A549 (cell line): ENCODE measurements at regions not wholly inside any gene's neighbourhood (a gene's known extent, or its start where the extent isn't known, plus 50 kb on each side); places are given as distances from the start of the nearest gene placed in this dataset.

Experiments used
- ATAC-seq, 2 experiments: fragments of 200-7000 bp in 1 of 2; fragments of >200 bp in 1 of 2; cut with Nextera tagmentation in 1 of 2; cut with Tn5 transposase in 1 of 2; 3 replicates each; pipeline versions ENCODE4 v1.8.0 to v1.9.1; 2018 to 2020; ENCODE audit warnings: mild to moderate bottlenecking in 1 of 2, moderate library complexity in 1 of 2
- CTCF ChIA-PET: fragments of 300-600 bp; sonication (Branson Sonifier 250); formaldehyde crosslinking; extraction: SDS; loops from one replicate; lab custom pipeline; 2021; ENCODE audit warnings: antibody characterized with exemption, inconsistent platforms; lab: Yijun Ruan, JAX
- POLR2A ChIA-PET: fragments of 350-600 bp; formaldehyde crosslinking; extraction: SDS; loops from one replicate; lab custom pipeline; 2021; ENCODE audit warnings: antibody characterized with exemption, inconsistent platforms; lab: Yijun Ruan, JAX
- DNase-seq, 2 experiments: peaks; one replicate each; pipeline versions ENCODE4 v3.0.0 to v3.0.0-alpha.2; 2011 to 2016; ENCODE audit warnings: low read depth in 1 of 2, low spot score in 1 of 2
- FAIRE-seq: peaks from 2 replicates; lab custom pipeline; 2011; peaks lifted over from hg19 to GRCh38; lab: Jason Lieb, UNC
- H3K27ac ChIP-seq, 2 experiments: fragments of >200 bp; sonication (Bioruptor Twin); formaldehyde crosslinking; 3 replicates each; pipeline ENCODE4 v1.5.1; 2016 to 2017
- H3K4me1 ChIP-seq: fragments of >200 bp; sonication (Bioruptor Twin); formaldehyde crosslinking; 3 replicates; pipeline ENCODE4 v1.6.1; 2016
- H3K4me2 ChIP-seq: fragments of >200 bp; sonication (Bioruptor Twin); formaldehyde crosslinking; 3 replicates; pipeline ENCODE4 v1.6.1; 2016
- H3K4me3 ChIP-seq: fragments of >200 bp; sonication (Bioruptor Twin); formaldehyde crosslinking; 3 replicates; pipeline ENCODE4 v1.5.1; 2016
- H3K9me3 ChIP-seq: fragments of >200 bp; sonication (Bioruptor Twin); formaldehyde crosslinking; 3 replicates; pipeline ENCODE4 v1.6.1; 2016
- BHLHE40 ChIP-seq: IDR thresholded peaks from 2 replicates; pipeline ENCODE4 v1.6.1; 2012; ENCODE audit warnings: low read depth, low read length, inconsistent platforms
- CBX2 ChIP-seq: fragments of 200-600 bp; sonication (generic); IDR thresholded peaks from 2 replicates; pipeline ENCODE4 v1.6.1; 2016; ENCODE audit warnings: low read depth, mild to moderate bottlenecking, borderline replicate concordance
- CEBPB ChIP-seq, 2 experiments: fragments of >200 bp in 1 of 2; sonication (Bioruptor Twin) in 1 of 2; formaldehyde crosslinking in 1 of 2; IDR thresholded peaks; 2 replicates each; pipeline ENCODE4 v1.6.1; 2012 to 2016
- CHD2 ChIP-seq: fragments of 150-350 bp; IDR thresholded peaks from 2 replicates; pipeline ENCODE4 v1.6.1; 2014; ENCODE audit warnings: low read length; ENCODE audit not compliant: partially characterized antibody
- CHD4 ChIP-seq: fragments of 200-600 bp; sonication (generic); IDR thresholded peaks from 2 replicates; pipeline ENCODE4 v1.6.1; 2016; ENCODE audit warnings: antibody characterized with exemption, mild to moderate bottlenecking, borderline replicate concordance
- CTCF ChIP-seq: fragments of >200 bp; sonication (Bioruptor Twin); formaldehyde crosslinking; IDR thresholded peaks from 3 replicates; pipeline ENCODE4 v1.5.1; 2016
- E2F6 ChIP-seq: IDR thresholded peaks from 2 replicates; pipeline ENCODE4 v1.6.1; 2012; ENCODE audit warnings: low read depth, borderline replicate concordance
- ELK1 ChIP-seq: fragments of 150-350 bp; IDR thresholded peaks from 2 replicates; pipeline ENCODE4 v1.6.1; 2014; ENCODE audit warnings: low read depth, mild to moderate bottlenecking, low read length
- ESRRA ChIP-seq: fragments of 150-350 bp; IDR thresholded peaks from 2 replicates; pipeline ENCODE4 v1.6.1; 2014; ENCODE audit warnings: mild to moderate bottlenecking, low read length, borderline replicate concordance
- FOSL2 ChIP-seq, 2 experiments: fragments of 450-650 bp in 1 of 2; fragments of >200 bp in 1 of 2; sonication (Bioruptor Twin) in 1 of 2; formaldehyde crosslinking; IDR thresholded peaks; 2 replicates each; pipeline versions ENCODE4 v1.5.0 to v1.6.1; 2016 to 2020; ENCODE audit warnings: mild to moderate bottlenecking in 1 of 2, moderate library complexity in 1 of 2
- FOXS1 ChIP-seq: fragments of 250-450 bp; sonication (Bioruptor Pico); IDR thresholded peaks from 2 replicates; pipeline ENCODE4 v1.5.0; 2020; ENCODE audit warnings: mild to moderate bottlenecking, moderate library complexity
- GATA3 ChIP-seq: IDR thresholded peaks from 2 replicates; pipeline ENCODE4 v1.6.1; 2012; ENCODE audit warnings: borderline replicate concordance
- HMGXB4 ChIP-seq: fragments of 250-450 bp; sonication (Bioruptor Pico); IDR thresholded peaks from 2 replicates; pipeline ENCODE4 v1.5.0; 2021; ENCODE audit warnings: mild to moderate bottlenecking, moderate library complexity, borderline replicate concordance
- HOXB5 ChIP-seq: fragments of 250-450 bp; sonication (Bioruptor Pico); IDR thresholded peaks from 2 replicates; pipeline ENCODE4 v1.5.0; 2020; ENCODE audit warnings: mild to moderate bottlenecking, moderate library complexity
- JUN ChIP-seq, 2 experiments: fragments of >200 bp; sonication (Bioruptor Twin); formaldehyde crosslinking; IDR thresholded peaks; 2 replicates in 1 of 2; 3 replicates in 1 of 2; pipeline ENCODE4 v1.6.1; 2016 to 2017
- JUNB ChIP-seq: fragments of >200 bp; sonication (Bioruptor Twin); formaldehyde crosslinking; IDR thresholded peaks from 2 replicates; pipeline ENCODE4 v1.6.1; 2016
- KDM5A ChIP-seq: fragments of 200-600 bp; sonication (generic); IDR thresholded peaks from 2 replicates; pipeline ENCODE4 v1.6.1; 2016; ENCODE audit warnings: antibody characterized with exemption, mild to moderate bottlenecking
- MAZ ChIP-seq: fragments of 150-350 bp; IDR thresholded peaks from 2 replicates; pipeline ENCODE4 v1.6.1; 2014; ENCODE audit warnings: antibody characterized with exemption, low read depth, low read length, borderline replicate concordance
- NPAS2 ChIP-seq: fragments of 250-450 bp; sonication (Bioruptor Pico); IDR thresholded peaks from 2 replicates; pipeline ENCODE4 v1.8.0; 2022; ENCODE audit warnings: mild to moderate bottlenecking, moderate library complexity, borderline replicate concordance
- PHF8 ChIP-seq: fragments of 200-600 bp; sonication (generic); IDR thresholded peaks from 2 replicates; pipeline ENCODE4 v1.6.1; 2016; ENCODE audit warnings: low read depth, mild to moderate bottlenecking, antibody characterized with exemption, moderate library complexity, borderline replicate concordance
- POLR2AphosphoS2 ChIP-seq: conservative IDR thresholded peaks from 2 replicates; pipeline ENCODE4 v1.6.1; 2012; ENCODE audit warnings: low read length, improper control_type of control experiment, inconsistent platforms
- RNF2 ChIP-seq: fragments of 200-600 bp; sonication (generic); IDR thresholded peaks from 2 replicates; pipeline ENCODE4 v1.6.1; 2016; ENCODE audit warnings: low read depth, mild to moderate bottlenecking, antibody characterized with exemption, moderate library complexity, borderline replicate concordance
- SMC3 ChIP-seq: fragments of >200 bp; sonication (Bioruptor Twin); formaldehyde crosslinking; IDR thresholded peaks from 3 replicates; pipeline ENCODE4 v1.6.1; 2018; ENCODE audit warnings: inconsistent platforms
- ZC3H11A ChIP-seq: fragments of 450-650 bp; IDR thresholded peaks from 2 replicates; pipeline ENCODE4 v1.6.1; 2014; ENCODE audit warnings: antibody characterized with exemption, mild to moderate bottlenecking
- ZFP36 ChIP-seq: fragments of 450-650 bp; IDR thresholded peaks from 2 replicates; pipeline ENCODE4 v1.6.1; 2014; ENCODE audit warnings: borderline replicate concordance; ENCODE audit not compliant: partially characterized antibody
- ZSCAN20 ChIP-seq: fragments of 250-450 bp; sonication (Bioruptor Pico); IDR thresholded peaks from 2 replicates; pipeline ENCODE4 v1.8.0; 2022; ENCODE audit warnings: mild to moderate bottlenecking, moderate library complexity
- WGBS: methylation state at CpG from one replicate; pipeline ENCODE4 v1.1.6; 2017; ENCODE audit errors: missing lambda C conversion rate; 5-methylcytosine and 5-hydroxymethylcytosine counted together
- TF ChIP-seq, protein P1 (sequence below): fragments of >200 bp; sonication (Bioruptor Twin); formaldehyde crosslinking; IDR thresholded peaks from 2 replicates; pipeline ENCODE4 v1.6.1; 2016

GRCh38 chr6:130742131-130742681 is 85.0 kb upstream of the SMLR1 start:
- CTCF ChIA-PET, result no interaction called here

GRCh38 chr6:130743175-130743574 is 84.0 kb upstream of the SMLR1 start:
- H3K4me2 ChIP-seq, result no peak overlapping the region
- CTCF ChIA-PET, result no interaction called here
- H3K9me3 ChIP-seq, result no peaks in the 10 kb centered on the region
- H3K4me3 ChIP-seq, result no peak overlapping the region
- WGBS, result 4% methylated on average over 2 of the region's 2 CpGs
- DNase-seq (no peak), FAIRE-seq (no peak), ATAC-seq (peak; percentile 39 to 47; a peak in 2 of 6 replicates)
- H3K4me1 ChIP-seq, result no peaks in the 10 kb centered on the region
- POLR2A ChIA-PET, result no interaction called here
- H3K27ac ChIP-seq, result no peak overlapping the region
- TF ChIP-seq ESRRA, result no peak
- TF ChIP-seq FOXS1 (CRISPR knock-in tag), result no peak
- TF ChIP-seq RNF2, result no peak
- TF ChIP-seq JUNB, result no peak
- TF ChIP-seq ZSCAN20 (CRISPR knock-in tag), result no peak
- TF ChIP-seq PHF8, result no peak
- no peak for TF ChIP-seq ELK1
- TF ChIP-seq NPAS2 (CRISPR knock-in tag), result no peak
- TF ChIP-seq CEBPB (IDR thresholded peaks at IDR 0.05), result no peak
- no peak for TF ChIP-seq BHLHE40
- TF ChIP-seq ZC3H11A, result no peak
- no peak for TF ChIP-seq MAZ
- TF ChIP-seq FOSL2 (IDR thresholded peaks at IDR 0.05), result no peak
- TF ChIP-seq FOSL2 (CRISPR knock-in tag; IDR thresholded peaks at IDR 0.05), result no peak

More at GRCh38 chr6:130742131-130742681, 85.0 kb upstream of the SMLR1 start:
- no peak overlapping the region for H3K4me2 ChIP-seq
- no peak for FAIRE-seq
- 53% methylated on average over 7 of the region's 7 CpGs for WGBS
- no peak for ATAC-seq
- no peak for TF ChIP-seq CHD2
- no peak for TF ChIP-seq JUN (IDR thresholded peaks at IDR 0.05)
- TF ChIP-seq E2F6, result no peak
- no peak for TF ChIP-seq SMC3
- no peak for TF ChIP-seq CEBPB (IDR thresholded peaks at IDR 0.05)
- TF ChIP-seq CTCF, result no peak
- no peak for TF ChIP-seq GATA3
- TF ChIP-seq, protein P1, sequence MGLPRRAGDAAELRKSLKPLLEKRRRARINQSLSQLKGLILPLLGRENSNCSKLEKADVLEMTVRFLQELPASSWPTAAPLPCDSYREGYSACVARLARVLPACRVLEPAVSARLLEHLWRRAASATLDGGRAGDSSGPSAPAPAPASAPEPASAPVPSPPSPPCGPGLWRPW, result no peak
- TF ChIP-seq HOXB5, result no peak
- no peak for TF ChIP-seq CHD4
- no peak for TF ChIP-seq RNF2
- TF ChIP-seq ZFP36, result no peak
- no peak for TF ChIP-seq HMGXB4 (CRISPR knock-in tag)
- TF ChIP-seq POLR2AphosphoS2, result no peak
- TF ChIP-seq KDM5A, result no peak
- TF ChIP-seq CBX2, result no peak
- TF ChIP-seq PHF8, result no peak
- TF ChIP-seq, all 56 proteins: peak for 0
- no peaks in the 10 kb centered on the region for H3K9me3 ChIP-seq
- H3K4me3 ChIP-seq, result no peak overlapping the region
- no peaks in the 10 kb centered on the region for H3K4me1 ChIP-seq
- no peak overlapping the region for H3K27ac ChIP-seq
- POLR2A ChIA-PET, result no interaction called here
- no peak for DNase-seq
